HG03139 (cell line): ENCODE measurements at regions not wholly inside any gene's neighbourhood (a gene's known extent, or its start where the extent isn't known, plus 50 kb on each side); places are given as distances from the start of the nearest gene placed in this dataset.
"Not testable (repeated sequence)": the region's sequence is repeated elsewhere in the genome, so short reads cannot be mapped to it uniquely, and the experiment has no call there.

Experiments used
- ATAC-seq: cut with Tn5 transposase; IDR thresholded peaks from one replicate; pipeline ENCODE4 v1.9.1; 2021; ENCODE audit not compliant: unreplicated experiment

GRCh38 chr3:135393159-135393558 lies 572.4 kb upstream of the PPP2R3A start:
- ATAC-seq, result no peak

- ATAC-seq, result no peak
Observed at GRCh38 chr3:135393898-135394525, 571.5 kb upstream of the PPP2R3A start.

- no peak for ATAC-seq
Observed at GRCh38 chr3:135412475-135412874, 553.1 kb upstream of the PPP2R3A start.

GRCh38 chr3:135416182-135416581 lies 549.3 kb upstream of the PPP2R3A start:
- no peak for ATAC-seq

- no peak for ATAC-seq
Observed at GRCh38 chr3:135419155-135419554, 546.4 kb upstream of the PPP2R3A start.

GRCh38 chr3:135426508-135426907 lies 539.0 kb upstream of the PPP2R3A start:
- no peak for ATAC-seq

GRCh38 chr3:135432402-135432801 lies 533.1 kb upstream of the PPP2R3A start:
- ATAC-seq, result no peak

- not testable (repeated sequence) for ATAC-seq
Observed at GRCh38 chr3:135438889-135439597, 526.5 kb upstream of the PPP2R3A start.

GRCh38 chr3:135439632-135440031 lies 525.9 kb upstream of the PPP2R3A start:
- ATAC-seq, result not testable (repeated sequence)

GRCh38 chr3:135440233-135440632 lies 525.3 kb upstream of the PPP2R3A start:
- no peak for ATAC-seq

- no peak for ATAC-seq
Observed at GRCh38 chr3:135440746-135441145, 524.8 kb upstream of the PPP2R3A start.

GRCh38 chr3:135444058-135444457 lies 521.5 kb upstream of the PPP2R3A start:
- no peak for ATAC-seq

- no peak for ATAC-seq
Observed at GRCh38 chr3:135447483-135447882, 518.0 kb upstream of the PPP2R3A start.

GRCh38 chr3:135448520-135448919 lies 517.0 kb upstream of the PPP2R3A start:
- ATAC-seq, result no peak

- no peak for ATAC-seq
Observed at GRCh38 chr3:135449046-135449445, 516.5 kb upstream of the PPP2R3A start.

GRCh38 chr3:135451037-135451785 lies 514.3 kb upstream of the PPP2R3A start:
- ATAC-seq, result no peak

GRCh38 chr3:135452881-135453280 lies 512.6 kb upstream of the PPP2R3A start:
- ATAC-seq, result no peak

- no peak for ATAC-seq
Observed at GRCh38 chr3:135453326-135453725, 512.2 kb upstream of the PPP2R3A start.

- no peak for ATAC-seq
Observed at GRCh38 chr3:135454890-135455289, 510.6 kb upstream of the PPP2R3A start.

GRCh38 chr3:135456108-135456790 lies 509.3 kb upstream of the PPP2R3A start:
- no peak for ATAC-seq

- ATAC-seq, result no peak
Observed at GRCh38 chr3:135458541-135459322, 506.8 kb upstream of the PPP2R3A start.
